ENCODE measurements at regions not wholly inside any gene's neighbourhood (a gene's known extent, or its start where the extent isn't known, plus 50 kb on each side); places are given as distances from the start of the nearest gene placed in this dataset.

- TF ChIP-seq TAF7 (optimal IDR thresholded peaks at IDR 0.05; ENCODE audit: borderline replicate concordance, low read depth, low read length), result no peak
- no peak for TF ChIP-seq RAD21 (IDR thresholded peaks at IDR 0.05 in 1 of 2, conservative IDR thresholded peaks at IDR 0.05 in 1 of 2; ENCODE audit: low read depth in 2 of 2, low read length in 2 of 2)
- TF ChIP-seq CTBP2 (IDR thresholded peaks at IDR 0.05; ENCODE audit: borderline replicate concordance, insufficient read depth, insufficient read length, low read length), result no peak
Measured at GRCh38 chr1:218024211-218024720, 260.8 kb upstream of the RRP15 start (continued).
